Erythroblast (primary cell): ENCODE measurements at regions not wholly inside any gene's neighbourhood (a gene's known extent, or its start where the extent isn't known, plus 50 kb on each side); places are given as distances from the start of the nearest gene placed in this dataset.

ENCODE experiments used
- GATA1 ChIP-seq: IDR thresholded peaks from 2 replicates; pipeline ENCODE4 v1.6.1; 2011; ENCODE audit warnings: low read depth, mild to moderate bottlenecking, control low read depth, low read length, moderate library complexity
- POLR2A ChIP-seq: IDR thresholded peaks from 2 replicates; pipeline ENCODE4 v1.6.1; 2011; ENCODE audit warnings: mild to moderate bottlenecking, low read length

GRCh38 chr4:173879509-173879908 lies 349.5 kb upstream of the HAND2 start:
- TF ChIP-seq POLR2A (no peak), GATA1 (no peak)
